Liver (tissue), 8 donors: ENCODE measurements at regions not wholly inside any gene's neighbourhood (a gene's known extent, or its start where the extent isn't known, plus 50 kb on each side); places are given as distances from the start of the nearest gene placed in this dataset.

ENCODE experiments used
- DNase-seq: peaks from one replicate; pipeline ENCODE4 v3.0.0-alpha.2; 2017; ENCODE audit warnings: low spot score
- H3K27ac ChIP-seq, 2 donors: one replicate each; pipeline ENCODE4 v1.7.0; 2013; ENCODE audit warnings: inconsistent platforms in 2 of 2, low read length in 2 of 2, control low read depth in 1 of 2, low read depth in 1 of 2, mild to moderate bottlenecking in 1 of 2
- H3K27me3 ChIP-seq, 4 donors: one replicate each; pipeline versions ENCODE4 v1.6.1 to v1.7.0; 2013; ENCODE audit warnings: low read length in 3 of 4, inconsistent platforms in 1 of 4, mild to moderate bottlenecking in 1 of 4, moderate library complexity in 1 of 4; ENCODE audit not compliant: control insufficient read depth in 4 of 4, insufficient read depth in 4 of 4
- H3K36me3 ChIP-seq, 4 donors: one replicate each; pipeline versions ENCODE4 v1.6.1 to v1.7.0; 2013; ENCODE audit warnings: low read length in 3 of 4, mild to moderate bottlenecking in 3 of 4, low read depth in 1 of 4, moderate library complexity in 1 of 4; ENCODE audit not compliant: control insufficient read depth in 4 of 4, insufficient read depth in 3 of 4
- H3K4me1 ChIP-seq, 4 donors: one replicate each; pipeline versions ENCODE4 v1.6.1 to v1.7.0; 2013; ENCODE audit warnings: low read length in 3 of 4, mild to moderate bottlenecking in 3 of 4, moderate library complexity in 1 of 4; ENCODE audit not compliant: control insufficient read depth in 4 of 4, insufficient read depth in 4 of 4
- H3K4me3 ChIP-seq, 3 donors: one replicate each; pipeline versions ENCODE4 v1.6.1 to v1.7.0; 2013; ENCODE audit warnings: low read length in 3 of 3, control low read depth in 1 of 3, low read depth in 1 of 3, mild to moderate bottlenecking in 1 of 3
- H3K9ac ChIP-seq, 2 donors: one replicate each; pipeline ENCODE4 v1.7.0; 2013; ENCODE audit warnings: low read length in 2 of 2, mild to moderate bottlenecking in 2 of 2, moderate library complexity in 2 of 2, control low read depth in 1 of 2, low read depth in 1 of 2
- H3K9me3 ChIP-seq, 4 donors: one replicate each; pipeline versions ENCODE4 v1.6.1 to v1.7.0; 2013; ENCODE audit warnings: low read length in 3 of 4; ENCODE audit not compliant: control insufficient read depth in 4 of 4
- ATF3 ChIP-seq: IDR thresholded peaks from 2 replicates; pipeline ENCODE4 v1.6.1; 2016; ENCODE audit warnings: antibody characterized with exemption
- CTCF ChIP-seq: fragments of 150-350 bp; IDR thresholded peaks from 2 replicates; pipeline ENCODE4 v1.5.1; 2017; ENCODE audit warnings: improper control_type of control experiment, low read depth, low read length; ENCODE audit not compliant: missing input control
- EGR1 ChIP-seq, 2 donors: IDR thresholded peaks; 2 replicates each; pipeline ENCODE4 v1.6.1; 2016 to 2018; ENCODE audit warnings: antibody characterized with exemption in 2 of 2, low read depth in 2 of 2
- FOXA1 ChIP-seq: IDR thresholded peaks from 2 replicates; pipeline ENCODE4 v1.6.1; 2016; ENCODE audit warnings: antibody characterized with exemption
- FOXA2 ChIP-seq: IDR thresholded peaks from 2 replicates; pipeline ENCODE4 v1.6.1; 2016; ENCODE audit warnings: antibody characterized with exemption
- GABPA ChIP-seq, 2 donors: IDR thresholded peaks in 1 of 2; conservative IDR thresholded peaks in 1 of 2; 2 replicates each; pipeline ENCODE4 v1.6.1; 2016; ENCODE audit warnings: antibody characterized with exemption in 2 of 2, mild to moderate bottlenecking in 1 of 2, moderate library complexity in 1 of 2
- HNF4A ChIP-seq, 2 donors: conservative IDR thresholded peaks; 2 replicates each; pipeline ENCODE4 v1.6.1; 2016; ENCODE audit warnings: antibody characterized with exemption in 2 of 2, mild to moderate bottlenecking in 2 of 2
- HNF4G ChIP-seq: IDR thresholded peaks from 2 replicates; pipeline ENCODE4 v1.6.1; 2016; ENCODE audit warnings: antibody characterized with exemption
- JUND ChIP-seq, 2 donors: IDR thresholded peaks; 2 replicates each; pipeline ENCODE4 v1.6.1; 2016; ENCODE audit warnings: antibody characterized with exemption in 2 of 2
- MAX ChIP-seq: IDR thresholded peaks from 2 replicates; pipeline ENCODE4 v1.6.1; 2016; ENCODE audit warnings: antibody characterized with exemption
- NR2F2 ChIP-seq: IDR thresholded peaks from 2 replicates; pipeline ENCODE4 v1.6.1; 2016; ENCODE audit warnings: antibody characterized with exemption
- RAD21 ChIP-seq, 2 donors: IDR thresholded peaks; 2 replicates each; pipeline ENCODE4 v1.6.1; 2016; ENCODE audit warnings: antibody characterized with exemption in 2 of 2, mild to moderate bottlenecking in 2 of 2
- RXRA ChIP-seq, 2 donors: IDR thresholded peaks; 2 replicates each; pipeline ENCODE4 v1.6.1; 2017 to 2018; ENCODE audit warnings: antibody characterized with exemption in 2 of 2, mild to moderate bottlenecking in 1 of 2
- SP1 ChIP-seq: IDR thresholded peaks from 2 replicates; pipeline ENCODE4 v1.6.1; 2018; ENCODE audit warnings: antibody characterized with exemption, mild to moderate bottlenecking
- TAF1 ChIP-seq: conservative IDR thresholded peaks from 2 replicates; pipeline ENCODE4 v1.6.1; 2016; ENCODE audit warnings: antibody characterized with exemption, mild to moderate bottlenecking
- YY1 ChIP-seq: IDR thresholded peaks from 2 replicates; pipeline ENCODE4 v1.6.1; 2016; ENCODE audit warnings: antibody characterized with exemption, mild to moderate bottlenecking
- WGBS: extraction: QIAGEN DNeasy Blood & Tissue Kit; methylation state at CpG from one replicate; pipeline ENCODE4 v1.1.7; 2013; 5-methylcytosine and 5-hydroxymethylcytosine counted together
- TF ChIP-seq, protein P1 (sequence below): IDR thresholded peaks from 2 replicates; pipeline ENCODE4 v1.6.1; 2016; ENCODE audit warnings: antibody characterized with exemption
- TF ChIP-seq, protein P2 (sequence below): IDR thresholded peaks from 2 replicates; pipeline ENCODE4 v1.6.1; 2016; ENCODE audit warnings: antibody characterized with exemption, mild to moderate bottlenecking
- donor health status: healthy.
- donor health status: healthy.
- donor health status: healthy.
- donor health status: healthy.
- donor health status: healthy.

DNA sequence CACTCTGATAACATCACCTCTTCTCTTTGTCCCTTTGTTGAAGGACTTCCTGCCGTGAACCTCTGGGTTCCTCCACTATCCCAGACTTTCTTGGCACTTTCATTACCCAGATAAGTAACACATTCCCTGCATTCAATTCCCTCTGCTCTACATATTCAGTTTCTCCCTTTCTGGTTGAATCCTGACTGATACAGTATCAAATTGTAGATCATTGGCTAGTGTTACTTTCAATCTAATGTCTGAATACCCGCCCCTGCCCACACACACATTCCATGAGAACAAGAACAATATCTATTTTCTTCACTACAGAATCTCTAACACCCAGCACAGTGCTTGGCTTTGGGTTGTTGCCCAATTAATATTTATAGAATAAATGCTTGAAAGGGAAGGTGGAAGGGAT lies 163.5 kb downstream of the ABHD5 start:
- Histone ChIP-seq H3K4me1 (no peaks in the 10 kb centered on the region), H3K27ac (no peak overlapping the region), H3K9me3 (no peaks in the 10 kb centered on the region), H3K36me3 (peaks cover 0 to 2% (median 0%) of the 10 kb centered on the region in 4 donors), H3K27me3 (peaks cover 0 to 9% (median 3%) of the 10 kb centered on the region in 4 donors), H3K9ac (no peak overlapping the region), H3K4me3 (no peak overlapping the region)
- 65% methylated on average over 2 of the region's 2 CpGs for WGBS
- TF ChIP-seq GABPA (IDR thresholded peaks at IDR 0.05 in 1 of 2, conservative IDR thresholded peaks at IDR 0.05 in 1 of 2) (no peak), NR2F2 (no peak), TAF1 (no peak), HNF4G (no peak), RXRA (IDR thresholded peaks at IDR 0.05) (no peak)
- DNase-seq = no peak

- no peak overlapping the region for H3K4me3 ChIP-seq
- H3K27ac ChIP-seq = no peak overlapping the region
- H3K4me1 ChIP-seq = no peaks in the 10 kb centered on the region
- H3K9me3 ChIP-seq = no peaks in the 10 kb centered on the region
- H3K27me3 ChIP-seq = peaks cover 0 to 9% (median 3%) of the 10 kb centered on the region in 4 donors
- H3K36me3 ChIP-seq = peaks cover 0 to 2% (median 0%) of the 10 kb centered on the region in 4 donors
- 61% methylated on average over 6 of the region's 6 CpGs for WGBS
- DNase-seq = no peak
- no peak overlapping the region for H3K9ac ChIP-seq
- no peak for TF ChIP-seq FOXA1
- no peak for TF ChIP-seq FOXA2
- no peak for TF ChIP-seq NR2F2
- TF ChIP-seq JUND (IDR thresholded peaks at IDR 0.05) = no peak
- no peak for TF ChIP-seq ATF3
- no peak for TF ChIP-seq HNF4A (conservative IDR thresholded peaks at IDR 0.05)
- TF ChIP-seq SP1 = no peak
- TF ChIP-seq MAX = no peak
- TF ChIP-seq CTCF = no peak
- TF ChIP-seq, protein P1, sequence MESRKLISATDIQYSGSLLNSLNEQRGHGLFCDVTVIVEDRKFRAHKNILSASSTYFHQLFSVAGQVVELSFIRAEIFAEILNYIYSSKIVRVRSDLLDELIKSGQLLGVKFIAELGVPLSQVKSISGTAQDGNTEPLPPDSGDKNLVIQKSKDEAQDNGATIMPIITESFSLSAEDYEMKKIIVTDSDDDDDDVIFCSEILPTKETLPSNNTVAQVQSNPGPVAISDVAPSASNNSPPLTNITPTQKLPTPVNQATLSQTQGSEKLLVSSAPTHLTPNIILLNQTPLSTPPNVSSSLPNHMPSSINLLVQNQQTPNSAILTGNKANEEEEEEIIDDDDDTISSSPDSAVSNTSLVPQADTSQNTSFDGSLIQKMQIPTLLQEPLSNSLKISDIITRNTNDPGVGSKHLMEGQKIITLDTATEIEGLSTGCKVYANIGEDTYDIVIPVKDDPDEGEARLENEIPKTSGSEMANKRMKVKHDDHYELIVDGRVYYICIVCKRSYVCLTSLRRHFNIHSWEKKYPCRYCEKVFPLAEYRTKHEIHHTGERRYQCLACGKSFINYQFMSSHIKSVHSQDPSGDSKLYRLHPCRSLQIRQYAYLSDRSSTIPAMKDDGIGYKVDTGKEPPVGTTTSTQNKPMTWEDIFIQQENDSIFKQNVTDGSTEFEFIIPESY = no peak
- TF ChIP-seq, protein P2, sequence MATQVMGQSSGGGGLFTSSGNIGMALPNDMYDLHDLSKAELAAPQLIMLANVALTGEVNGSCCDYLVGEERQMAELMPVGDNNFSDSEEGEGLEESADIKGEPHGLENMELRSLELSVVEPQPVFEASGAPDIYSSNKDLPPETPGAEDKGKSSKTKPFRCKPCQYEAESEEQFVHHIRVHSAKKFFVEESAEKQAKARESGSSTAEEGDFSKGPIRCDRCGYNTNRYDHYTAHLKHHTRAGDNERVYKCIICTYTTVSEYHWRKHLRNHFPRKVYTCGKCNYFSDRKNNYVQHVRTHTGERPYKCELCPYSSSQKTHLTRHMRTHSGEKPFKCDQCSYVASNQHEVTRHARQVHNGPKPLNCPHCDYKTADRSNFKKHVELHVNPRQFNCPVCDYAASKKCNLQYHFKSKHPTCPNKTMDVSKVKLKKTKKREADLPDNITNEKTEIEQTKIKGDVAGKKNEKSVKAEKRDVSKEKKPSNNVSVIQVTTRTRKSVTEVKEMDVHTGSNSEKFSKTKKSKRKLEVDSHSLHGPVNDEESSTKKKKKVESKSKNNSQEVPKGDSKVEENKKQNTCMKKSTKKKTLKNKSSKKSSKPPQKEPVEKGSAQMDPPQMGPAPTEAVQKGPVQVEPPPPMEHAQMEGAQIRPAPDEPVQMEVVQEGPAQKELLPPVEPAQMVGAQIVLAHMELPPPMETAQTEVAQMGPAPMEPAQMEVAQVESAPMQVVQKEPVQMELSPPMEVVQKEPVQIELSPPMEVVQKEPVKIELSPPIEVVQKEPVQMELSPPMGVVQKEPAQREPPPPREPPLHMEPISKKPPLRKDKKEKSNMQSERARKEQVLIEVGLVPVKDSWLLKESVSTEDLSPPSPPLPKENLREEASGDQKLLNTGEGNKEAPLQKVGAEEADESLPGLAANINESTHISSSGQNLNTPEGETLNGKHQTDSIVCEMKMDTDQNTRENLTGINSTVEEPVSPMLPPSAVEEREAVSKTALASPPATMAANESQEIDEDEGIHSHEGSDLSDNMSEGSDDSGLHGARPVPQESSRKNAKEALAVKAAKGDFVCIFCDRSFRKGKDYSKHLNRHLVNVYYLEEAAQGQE = no peak
- TF ChIP-seq HNF4G = no peak
- no peak for TF ChIP-seq YY1
- TF ChIP-seq EGR1 (IDR thresholded peaks at IDR 0.05; ENCODE audit: low read depth in 2 of 2) = no peak
- no peak for TF ChIP-seq RAD21 (IDR thresholded peaks at IDR 0.05)
- TF ChIP-seq RXRA (IDR thresholded peaks at IDR 0.05) = no peak
- no peak for TF ChIP-seq GABPA (IDR thresholded peaks at IDR 0.05 in 1 of 2, conservative IDR thresholded peaks at IDR 0.05 in 1 of 2)
- TF ChIP-seq TAF1 = no peak
These were observed 164.2 kb downstream of the ABHD5 start for GRCh38 chr3:43854916-43855315.
